HCT116 (cell line): ENCODE measurements at regions not wholly inside any gene's neighbourhood (a gene's known extent, or its start where the extent isn't known, plus 50 kb on each side); places are given as distances from the start of the nearest gene placed in this dataset.

ENCODE experiments used
- ATAC-seq: fragments of 200-7000 bp; cut with Tn5 transposase; 2 replicates; pipeline ENCODE4 v1.9.1; 2020; ENCODE audit warnings: mild to moderate bottlenecking, moderate library complexity
- BruUV-seq: library from RNA; stranded (reverse); fragments of 400-500 nt; replicated peaks from 2 replicates; lab custom pipeline; 2021; lab: Mats Ljungman, UMichigan
- CTCF ChIA-PET: fragments of 300-600 bp; sonication (Branson Sonifier 250); formaldehyde crosslinking; loops from one replicate; lab custom pipeline; 2021; ENCODE audit warnings: antibody characterized with exemption; lab: Charles Lee
- POLR2A ChIA-PET: fragments of 300-600, 350-600 bp; sonication (Branson Sonifier 250); formaldehyde crosslinking; loops from one replicate; lab custom pipeline; 2021; ENCODE audit warnings: antibody characterized with exemption; lab: Charles Lee
- RAD21 ChIA-PET, 2 experiments: fragments of 300-600 bp; sonication (Branson Sonifier 250); formaldehyde crosslinking; loops; one replicate each; lab custom pipeline; 2023; ENCODE audit warnings: low total read pairs in 2 of 2; ENCODE audit not compliant: uncharacterized antibody in 2 of 2, unreplicated experiment in 2 of 2, low non-redundant PET in 1 of 2; lab: Charles Lee
- DNase-seq: peaks from one replicate; pipeline ENCODE4 v3.0.0-alpha.2; 2010; ENCODE audit warnings: low read depth, low spot score
- H2AFZ ChIP-seq: fragments of 200-600 bp; shearing (Covaris generic), sonication (generic); 2 replicates; pipeline ENCODE4 v1.6.1; 2017; ENCODE audit warnings: low read depth, mixed run types, mixed read lengths, antibody characterized with exemption, low read length; ENCODE audit not compliant: poor library complexity, severe bottlenecking
- H3K27ac ChIP-seq: 2 replicates; pipeline ENCODE4 v1.5.1; 2012; ENCODE audit warnings: low read depth, low read length
- H3K27me3 ChIP-seq: fragments of 200-600 bp; sonication (generic); 2 replicates; pipeline ENCODE4 v1.6.1; 2016; ENCODE audit warnings: mixed run types, low read length, mixed read lengths; ENCODE audit not compliant: insufficient read depth
- H3K36me3 ChIP-seq, 2 experiments: fragments of 200-500 bp in 1 of 2; fragments of 200-600 bp in 1 of 2; sonication (Bioruptor generic) in 1 of 2; sonication (generic) in 1 of 2; 2 replicates each; pipeline versions ENCODE4 v1.5.1 to v1.6.1; 2014 to 2016; ENCODE audit warnings: low read length in 2 of 2, inconsistent platforms in 1 of 2, mixed read lengths in 1 of 2, mixed run types in 1 of 2; ENCODE audit not compliant: insufficient read depth in 2 of 2, control insufficient read depth in 1 of 2
- H3K4me1 ChIP-seq, 2 experiments: fragments of 200-600 bp in 1 of 2; sonication (generic) in 1 of 2; 2 replicates each; pipeline versions ENCODE4 v1.5.1 to v1.6.1; 2012 to 2017; ENCODE audit warnings: low read length in 2 of 2, inconsistent platforms in 1 of 2, mild to moderate bottlenecking in 1 of 2, mixed read lengths in 1 of 2, mixed run types in 1 of 2, moderate library complexity in 1 of 2; ENCODE audit not compliant: insufficient read depth in 2 of 2, control insufficient read depth in 1 of 2
- H3K4me2 ChIP-seq: fragments of 200-600 bp; sonication (generic); 2 replicates; pipeline ENCODE4 v1.6.1; 2017; ENCODE audit warnings: mixed run types, low read length, mixed read lengths
- H3K4me3 ChIP-seq, 2 experiments: fragments of 200-600 bp in 1 of 2; sonication (generic) in 1 of 2; replicated peaks in 1 of 2; 2 replicates each; pipeline ENCODE4 v1.5.1; 2011 to 2016; ENCODE audit warnings: low read length in 2 of 2, control low read depth in 1 of 2, low read depth in 1 of 2, mild to moderate bottlenecking in 1 of 2, mixed read lengths in 1 of 2, mixed run types in 1 of 2
- H3K79me2 ChIP-seq: fragments of 200-600 bp; sonication (generic); 2 replicates; pipeline ENCODE4 v1.6.1; 2017; ENCODE audit warnings: mild to moderate bottlenecking, mixed run types, low read length, moderate library complexity, mixed read lengths; ENCODE audit not compliant: insufficient read depth
- H3K9ac ChIP-seq: fragments of 200-600 bp; sonication (generic); 2 replicates; pipeline ENCODE4 v1.6.1; 2016; ENCODE audit warnings: low read length, mixed read lengths
- H3K9me2 ChIP-seq: fragments of 200-600 bp; sonication (generic), shearing (Covaris generic); 2 replicates; pipeline ENCODE4 v1.6.1; 2017; ENCODE audit warnings: mixed run types, mild to moderate bottlenecking, moderate library complexity; ENCODE audit not compliant: insufficient read depth
- H3K9me3 ChIP-seq, 2 experiments: fragments of 200-500 bp in 1 of 2; fragments of 200-600 bp in 1 of 2; sonication (Bioruptor generic) in 1 of 2; sonication (generic) in 1 of 2; 2 replicates each; pipeline ENCODE4 v1.6.1; 2014 to 2017; ENCODE audit warnings: low read length in 2 of 2, mixed read lengths in 2 of 2, inconsistent platforms in 1 of 2, low read depth in 1 of 2, mild to moderate bottlenecking in 1 of 2, mixed run types in 1 of 2, moderate library complexity in 1 of 2; ENCODE audit not compliant: control insufficient read depth in 1 of 2, insufficient read depth in 1 of 2
- H4K20me1 ChIP-seq: fragments of 200-600 bp; sonication (generic), shearing (Covaris generic); 2 replicates; pipeline ENCODE4 v1.6.1; 2017; ENCODE audit warnings: mixed run types, mild to moderate bottlenecking, moderate library complexity; ENCODE audit not compliant: insufficient read depth
- CBX3 ChIP-seq: IDR thresholded peaks from 2 replicates; pipeline ENCODE4 v1.6.1; 2012; ENCODE audit warnings: low read depth
- EGR1 ChIP-seq: IDR thresholded peaks from 2 replicates; pipeline ENCODE4 v1.6.1; 2012; ENCODE audit warnings: low read depth
- FOSL1 ChIP-seq: IDR thresholded peaks from 2 replicates; pipeline ENCODE4 v1.6.1; 2012; ENCODE audit warnings: low read depth
- JUND ChIP-seq: IDR thresholded peaks from 2 replicates; pipeline ENCODE4 v1.6.1; 2012
- MAX ChIP-seq: IDR thresholded peaks from 2 replicates; pipeline ENCODE4 v1.6.1; 2012
- POLR2AphosphoS5 ChIP-seq: IDR thresholded peaks from 2 replicates; pipeline ENCODE4 v1.6.1; 2011; ENCODE audit warnings: mild to moderate bottlenecking, low read depth, low read length, moderate library complexity
- SRF ChIP-seq: IDR thresholded peaks from 2 replicates; pipeline ENCODE4 v1.6.1; 2012; ENCODE audit warnings: low read depth
- TCF7L2 ChIP-seq: IDR thresholded peaks from 2 replicates; pipeline ENCODE4 v1.7.0; 2011; ENCODE audit warnings: borderline replicate concordance, inconsistent platforms; ENCODE audit not compliant: insufficient read depth, insufficient read length; ENCODE audit errors: extremely low read depth
- YY1 ChIP-seq: IDR thresholded peaks from 2 replicates; pipeline ENCODE4 v1.6.1; 2011; ENCODE audit warnings: low read length, low read depth, moderate library complexity, mild to moderate bottlenecking; ENCODE audit not compliant: insufficient replicate concordance; ENCODE audit errors: extremely low read depth
- intact Hi-C: fragments of 100-400 bp; cut with micrococcal nuclease; formaldehyde crosslinking; loops from 2 replicates; pipeline ENCODE4 v1.10.0; 2022
- TF ChIP-seq, protein P1 (sequence below): IDR thresholded peaks from 2 replicates; pipeline ENCODE4 v1.6.1; 2011; ENCODE audit warnings: mild to moderate bottlenecking, low read length, moderate library complexity; ENCODE audit not compliant: insufficient replicate concordance; ENCODE audit errors: extremely low read depth
- TF ChIP-seq, protein P2 (sequence below): IDR thresholded peaks from 2 replicates; pipeline ENCODE4 v1.6.1; 2012

- no peaks in the 10 kb centered on the region for H3K9me2 ChIP-seq
- no peak overlapping the region for H3K27ac ChIP-seq
- CTCF ChIA-PET: no interaction called here
- no peaks in the 10 kb centered on the region for H3K27me3 ChIP-seq
- H3K9me3 ChIP-seq: no peaks in the 10 kb centered on the region
- no peaks in the 10 kb centered on the region for H3K4me1 ChIP-seq
- TF ChIP-seq MAX (no peak), EGR1 (no peak), SRF (no peak), CBX3 (no peak), FOSL1 (no peak), JUND (no peak), POLR2AphosphoS5 (no peak), YY1 (no peak), TCF7L2 (no peak)
- TF ChIP-seq, protein P1, sequence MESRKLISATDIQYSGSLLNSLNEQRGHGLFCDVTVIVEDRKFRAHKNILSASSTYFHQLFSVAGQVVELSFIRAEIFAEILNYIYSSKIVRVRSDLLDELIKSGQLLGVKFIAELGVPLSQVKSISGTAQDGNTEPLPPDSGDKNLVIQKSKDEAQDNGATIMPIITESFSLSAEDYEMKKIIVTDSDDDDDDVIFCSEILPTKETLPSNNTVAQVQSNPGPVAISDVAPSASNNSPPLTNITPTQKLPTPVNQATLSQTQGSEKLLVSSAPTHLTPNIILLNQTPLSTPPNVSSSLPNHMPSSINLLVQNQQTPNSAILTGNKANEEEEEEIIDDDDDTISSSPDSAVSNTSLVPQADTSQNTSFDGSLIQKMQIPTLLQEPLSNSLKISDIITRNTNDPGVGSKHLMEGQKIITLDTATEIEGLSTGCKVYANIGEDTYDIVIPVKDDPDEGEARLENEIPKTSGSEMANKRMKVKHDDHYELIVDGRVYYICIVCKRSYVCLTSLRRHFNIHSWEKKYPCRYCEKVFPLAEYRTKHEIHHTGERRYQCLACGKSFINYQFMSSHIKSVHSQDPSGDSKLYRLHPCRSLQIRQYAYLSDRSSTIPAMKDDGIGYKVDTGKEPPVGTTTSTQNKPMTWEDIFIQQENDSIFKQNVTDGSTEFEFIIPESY: no peak
- TF ChIP-seq, protein P2, sequence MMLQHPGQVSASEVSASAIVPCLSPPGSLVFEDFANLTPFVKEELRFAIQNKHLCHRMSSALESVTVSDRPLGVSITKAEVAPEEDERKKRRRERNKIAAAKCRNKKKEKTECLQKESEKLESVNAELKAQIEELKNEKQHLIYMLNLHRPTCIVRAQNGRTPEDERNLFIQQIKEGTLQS: no peak
- ATAC-seq (peak; percentile 34; the same call in 1 of the 2 replicates), DNase-seq (no peak)
- intact Hi-C loops: no loop called here
- H2AFZ ChIP-seq: no peak overlapping the region
- no peak overlapping the region for H3K9ac ChIP-seq
- no peak overlapping the region for H3K4me3 ChIP-seq
- no peaks in the 10 kb centered on the region for H3K36me3 ChIP-seq
- no peak overlapping the region for H3K4me2 ChIP-seq
- H4K20me1 ChIP-seq: no peaks in the 10 kb centered on the region
- RAD21 ChIA-PET: no interaction called here
- POLR2A ChIA-PET: no interaction called here
- H3K79me2 ChIP-seq: no peaks in the 10 kb centered on the region
- BruUV-seq: no TSS peak
Observed at GRCh38 chr12:88272456-88272855, 130.3 kb downstream of the TMTC3 start.
